ENCODE measurements at regions not wholly inside any gene's neighbourhood (a gene's known extent, or its start where the extent isn't known, plus 50 kb on each side); places are given as distances from the start of the nearest gene placed in this dataset.
A peak's percentile ranks its signal among the peaks of the same experiment; 100 is the strongest.

DNA sequence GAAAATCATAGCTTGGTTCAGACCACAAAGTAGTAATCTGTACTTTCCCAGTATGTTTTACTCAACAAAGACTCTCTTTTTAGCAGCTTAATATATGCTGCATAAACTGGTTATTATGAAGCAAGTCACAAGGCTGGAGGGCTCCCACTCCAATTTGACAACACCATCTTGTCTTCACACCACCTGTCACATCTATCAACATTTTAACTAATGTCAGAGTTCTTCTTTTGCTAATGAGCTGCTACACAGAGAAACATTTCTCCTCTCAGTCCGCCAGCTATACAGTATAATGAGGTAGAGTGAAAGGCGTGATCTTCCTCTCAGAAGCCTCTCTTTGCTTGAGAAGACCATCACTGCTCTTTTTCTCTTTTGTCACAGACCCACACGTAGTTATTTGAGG is 230.1 kb downstream of the BARHL2 start:
- no peak for DNase-seq

DNA sequence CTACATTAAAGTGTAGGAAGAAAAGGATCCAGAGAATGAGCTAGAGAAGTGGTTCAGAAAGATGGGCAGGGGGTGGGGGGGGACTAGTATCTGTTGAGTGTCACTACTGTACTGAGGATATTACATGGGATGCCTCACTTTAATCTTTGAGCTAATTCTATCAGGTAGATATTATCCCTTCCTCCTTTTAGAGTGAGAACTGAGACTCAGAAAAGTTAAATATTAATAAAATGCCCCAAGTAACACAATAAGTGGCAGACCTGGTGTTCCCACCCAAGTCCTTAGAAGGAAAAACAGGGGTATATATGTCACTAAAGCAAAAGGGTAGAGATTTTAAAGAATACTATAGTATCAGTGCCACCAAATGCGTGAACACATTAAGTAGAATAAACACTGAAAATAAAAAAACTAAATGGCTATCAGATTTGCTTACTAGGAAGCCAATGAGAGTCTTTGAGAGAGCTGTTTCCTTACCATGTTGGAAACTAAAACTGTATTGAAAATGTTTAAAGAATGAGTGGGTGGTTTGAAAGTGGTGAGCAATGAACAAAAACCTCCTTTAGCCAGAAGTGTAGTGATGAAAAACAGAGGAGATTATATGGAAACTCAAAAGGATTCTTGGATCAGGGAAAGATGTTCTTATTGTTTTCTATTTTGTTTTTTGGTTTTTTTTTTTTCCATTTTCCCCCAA is 230.8 kb downstream of the BARHL2 start:
- no peak for DNase-seq

DNA sequence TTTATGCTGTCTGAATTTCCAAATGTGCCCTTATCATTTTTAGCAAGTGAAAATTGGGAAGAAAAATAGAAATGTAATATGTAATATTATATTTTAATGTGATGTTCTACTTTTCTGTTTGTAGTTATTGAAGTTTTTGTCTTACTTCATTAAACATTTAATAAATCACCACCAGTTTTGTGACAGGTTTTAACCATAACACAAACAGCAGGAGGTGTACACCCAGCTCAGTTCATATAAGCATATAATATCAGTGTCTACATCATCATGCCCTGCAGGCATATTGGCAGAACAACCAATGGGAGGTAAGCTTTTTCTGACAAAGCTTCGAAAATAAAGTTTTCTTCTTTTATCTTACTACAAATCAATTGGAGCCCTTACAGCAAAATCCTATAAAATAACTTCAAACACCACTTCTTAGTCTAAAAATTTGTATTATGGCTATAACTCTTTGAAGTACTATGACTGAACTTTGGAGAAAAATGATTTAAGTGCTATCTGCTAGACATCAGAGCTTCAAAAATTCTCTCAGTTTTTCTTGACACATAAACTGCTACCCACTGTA is 236.7 kb downstream of the BARHL2 start:
- no peak for DNase-seq

DNA sequence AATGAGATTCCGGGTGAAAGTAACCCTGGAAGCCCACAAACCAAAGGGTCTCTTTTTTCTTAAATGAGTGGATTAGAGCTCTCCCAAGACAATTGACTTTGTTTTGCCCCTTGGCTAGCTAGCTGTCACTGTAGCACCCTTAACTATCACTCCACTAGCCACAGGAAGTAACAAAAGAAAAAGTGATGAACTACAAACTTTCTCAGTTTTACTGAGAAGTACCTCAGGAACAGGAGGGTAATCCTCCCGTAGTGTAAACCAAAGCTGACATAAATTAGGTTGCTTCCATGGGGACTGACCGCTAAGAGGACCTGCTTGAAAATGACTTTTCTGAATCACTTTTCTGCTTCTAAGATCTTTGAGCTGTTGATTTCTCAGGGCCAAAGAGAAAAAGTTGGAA is 240.1 kb downstream of the BARHL2 start:
- DNase-seq, result no peak

DNA sequence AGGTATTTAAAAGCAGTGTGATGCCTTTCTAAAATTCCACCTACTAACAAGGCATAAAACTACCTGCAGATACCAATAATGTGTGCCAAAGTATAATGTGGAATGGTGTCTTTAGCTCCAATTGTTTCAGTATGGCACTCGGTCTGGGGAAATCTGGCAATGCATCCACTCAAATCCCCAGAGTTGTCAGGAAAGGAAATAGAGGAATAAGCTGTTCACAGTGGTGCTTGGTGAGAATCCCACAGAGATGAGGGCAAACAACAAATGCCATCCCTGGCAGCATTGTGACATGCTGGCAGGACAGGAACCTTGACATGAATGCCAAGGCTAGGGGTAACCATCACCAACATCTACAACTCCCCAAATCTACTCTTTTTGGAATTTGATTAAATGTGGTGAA is 240.7 kb downstream of the BARHL2 start:
- DNase-seq, result no peak

DNA sequence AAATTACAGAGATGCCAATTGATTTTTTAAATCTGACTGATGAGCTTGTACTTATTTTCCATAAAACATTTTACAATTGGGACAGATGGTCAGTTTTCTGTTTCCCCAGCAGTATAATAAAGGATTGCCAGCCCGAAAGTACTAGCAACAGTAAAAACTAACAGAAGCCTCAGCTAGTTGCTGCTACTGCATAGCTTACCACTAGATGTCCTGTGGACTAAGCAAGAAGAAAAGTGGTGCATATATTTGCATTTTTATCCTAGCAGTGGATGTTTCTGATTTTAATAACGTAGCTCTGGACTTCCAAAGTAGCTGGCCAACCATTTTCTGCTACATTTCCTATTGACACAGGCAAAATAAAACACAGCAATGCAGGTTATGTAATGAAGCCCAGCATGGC is 241.5 kb downstream of the BARHL2 start:
- DNase-seq, result no peak

DNA sequence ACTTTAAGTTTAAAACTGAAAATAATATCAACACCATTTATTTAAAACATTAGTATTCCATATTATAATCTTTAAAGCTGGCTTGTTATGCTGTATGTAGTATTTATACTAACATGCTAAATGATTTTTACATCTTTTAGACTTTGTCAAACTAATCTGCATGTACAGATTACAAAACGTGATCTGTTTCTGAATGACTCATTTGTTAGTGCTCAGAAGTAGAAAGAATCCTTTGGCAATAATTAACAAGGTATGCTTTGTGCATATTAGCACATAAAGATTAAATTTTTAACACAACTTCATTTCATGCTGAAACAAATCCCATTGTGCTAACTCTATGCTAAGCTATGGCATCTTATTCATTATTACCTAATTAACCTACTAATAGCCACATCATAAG is 242.4 kb downstream of the BARHL2 start:
- no peak for DNase-seq

DNA sequence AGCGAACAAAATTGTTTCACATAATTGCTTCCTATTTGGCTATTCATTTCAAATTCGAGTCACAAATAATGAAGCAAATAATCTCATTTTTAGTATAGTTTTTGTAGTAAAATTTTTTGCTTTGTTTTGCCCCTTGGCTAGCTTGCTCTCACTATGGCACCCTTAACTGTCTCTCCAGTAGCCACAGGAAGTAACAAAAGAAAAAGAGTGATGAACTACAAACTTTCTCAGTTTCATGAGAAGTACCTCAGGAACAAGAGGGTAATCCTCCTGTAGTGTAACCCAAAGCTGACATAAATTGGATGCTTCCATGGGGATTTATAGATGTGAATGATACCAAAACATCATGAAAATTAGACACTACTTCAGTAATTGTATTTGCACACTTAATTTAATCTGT is 242.9 kb downstream of the BARHL2 start:
- DNase-seq, result no peak

DNA sequence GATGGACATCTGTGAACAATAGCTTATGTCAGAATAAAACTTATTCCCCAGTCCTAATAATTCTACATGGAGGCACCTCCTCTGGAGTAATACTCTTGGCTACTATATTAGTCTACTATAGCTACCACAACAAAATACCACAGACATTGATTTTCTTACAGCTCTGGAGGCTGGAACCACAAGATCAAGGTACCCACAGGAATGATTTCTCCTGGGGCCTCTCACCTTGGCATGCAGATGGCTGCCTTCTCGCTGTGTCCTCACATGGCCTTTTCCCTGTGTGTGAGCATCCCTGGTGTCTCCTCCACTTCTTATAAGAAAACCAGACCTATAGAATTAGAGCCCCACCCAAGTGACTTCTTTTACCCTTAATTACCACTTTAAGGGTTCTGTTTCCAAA is 244.3 kb downstream of the BARHL2 start:
- DNase-seq, result no peak

DNA sequence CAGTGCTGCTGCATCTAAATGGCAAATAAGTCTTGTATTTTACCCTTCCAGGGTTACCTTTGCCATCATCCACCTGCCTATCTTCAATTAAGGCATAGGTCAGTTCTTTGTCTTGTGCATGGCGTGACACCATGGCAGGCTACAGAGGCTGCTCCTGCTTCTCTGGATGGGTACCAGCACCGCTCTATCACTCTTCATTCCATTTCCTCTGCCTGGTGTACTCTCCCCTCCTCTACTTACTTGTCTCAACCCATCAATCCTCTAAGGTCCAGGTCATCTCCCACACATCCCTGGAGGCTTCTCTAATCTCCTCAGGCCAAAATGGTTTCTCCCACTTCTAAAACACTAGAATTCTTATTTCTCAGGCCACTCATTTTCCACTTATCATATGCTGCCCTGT is 257.5 kb downstream of the BARHL2 start:
- no peak for DNase-seq

DNA sequence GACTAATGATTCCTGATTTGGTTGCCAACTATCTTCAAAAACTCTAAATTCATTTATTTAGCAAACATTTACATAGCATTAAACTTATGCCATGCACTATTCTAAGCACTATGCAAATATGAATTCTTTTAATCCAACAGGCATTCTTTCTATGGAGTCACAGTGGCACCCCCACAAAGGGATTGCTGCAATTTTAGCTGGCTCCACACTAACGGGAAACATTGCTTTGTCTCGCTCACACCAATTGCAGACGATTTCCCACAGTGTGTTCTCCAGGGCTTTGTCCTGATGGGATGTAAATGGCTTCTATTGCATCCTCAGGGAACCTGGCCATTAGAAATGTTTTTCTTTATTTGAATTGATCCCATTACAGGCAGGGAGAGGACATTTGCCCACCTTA is 259.1 kb downstream of the BARHL2 start:
- DNase-seq, result no peak

DNA sequence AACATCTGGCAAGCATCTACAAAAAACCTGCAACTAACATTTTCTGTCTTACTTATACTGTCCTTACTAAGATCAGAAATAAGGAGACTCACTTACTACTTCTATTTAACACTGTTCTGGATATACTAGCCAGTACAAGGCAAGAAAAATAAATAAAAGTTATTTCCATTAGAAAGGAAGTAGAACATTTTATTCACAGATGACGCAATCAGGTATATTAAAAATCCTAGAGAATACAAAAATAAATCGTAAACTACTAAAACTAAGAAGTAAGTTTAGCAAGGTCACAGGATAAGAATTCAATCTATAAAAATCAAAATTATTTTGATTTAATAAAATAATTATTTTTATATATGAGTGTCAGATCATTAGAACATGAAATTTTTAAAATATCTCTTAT is 264.6 kb downstream of the BARHL2 start:
- no peak for DNase-seq

DNA sequence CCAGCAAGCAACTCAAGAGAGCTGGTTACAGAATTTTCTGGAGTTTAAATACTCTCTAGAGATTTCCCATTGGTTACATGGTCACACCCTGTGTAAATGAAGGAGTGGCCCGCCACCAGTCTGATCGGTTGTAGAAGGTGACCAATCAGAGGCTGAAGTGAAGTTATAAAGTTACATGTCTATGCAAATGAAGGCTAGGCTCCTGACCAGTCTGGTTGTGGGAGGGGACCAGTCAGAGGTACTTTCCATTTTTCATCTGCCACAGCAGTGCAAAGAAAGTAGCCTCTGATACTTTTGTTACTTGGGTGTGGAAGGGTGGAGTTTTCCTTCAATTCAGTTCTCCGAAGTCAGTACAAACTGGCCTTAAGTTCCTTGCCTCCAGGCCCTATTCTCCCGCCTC is 273.7 kb downstream of the BARHL2 start:
- DNase-seq, result no peak

DNA sequence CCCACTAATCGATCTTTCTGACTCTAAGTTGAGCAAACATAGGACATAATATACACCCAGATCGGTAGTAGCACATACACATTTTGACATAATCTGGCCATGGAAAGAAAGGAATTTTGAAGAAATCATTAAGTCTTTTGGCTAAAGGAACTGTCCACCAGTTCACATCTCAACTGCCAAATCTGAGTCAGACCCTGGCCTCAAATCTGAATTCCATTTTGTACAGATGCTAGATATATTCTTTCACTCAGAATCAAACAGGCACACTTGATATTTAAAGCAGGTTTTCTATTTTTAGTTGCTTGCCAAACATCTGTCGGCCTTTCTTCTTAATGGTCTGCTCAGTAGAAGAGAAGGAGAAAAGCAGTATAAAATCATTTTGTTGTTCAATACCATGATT is 281.8 kb downstream of the BARHL2 start:
- peak; percentile 47 for DNase-seq

DNA sequence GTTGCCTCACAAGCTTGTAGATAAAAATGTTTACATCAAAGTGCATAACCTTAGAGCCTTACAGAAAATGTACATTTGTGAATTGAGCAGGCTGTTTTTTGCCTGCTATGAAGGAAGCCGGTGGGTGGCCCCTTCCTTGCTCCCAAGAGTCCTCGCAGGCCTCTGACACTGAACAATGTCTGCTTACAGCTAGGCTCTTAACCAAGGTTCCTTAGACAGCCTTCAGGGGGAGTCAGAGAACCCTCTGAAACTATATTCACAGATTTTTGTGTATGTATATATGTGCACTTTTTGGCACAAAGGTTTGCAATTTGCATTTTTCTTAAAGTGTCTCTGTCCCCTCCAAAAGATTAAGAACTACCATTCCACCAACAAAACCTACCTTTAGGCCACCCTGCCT is 282.6 kb downstream of the BARHL2 start:
- DNase-seq, result no peak

DNA sequence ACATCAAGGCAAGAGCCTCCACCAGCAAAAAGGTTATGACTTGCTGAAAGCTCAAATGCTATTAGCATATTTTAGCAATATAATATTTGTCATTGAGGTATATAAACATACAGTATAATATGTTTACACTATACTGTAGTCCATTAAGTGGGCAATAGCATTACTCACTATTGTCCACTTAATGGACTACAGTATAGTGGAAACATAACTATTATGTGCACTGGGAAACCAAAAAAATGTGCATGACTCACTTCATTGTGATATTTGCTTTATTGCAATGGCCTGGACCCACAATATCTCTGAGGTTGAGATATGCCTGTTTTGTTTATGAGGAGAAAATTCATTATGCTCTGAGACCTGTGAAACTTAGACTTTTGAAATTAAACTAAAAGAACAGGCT is 300.0 kb downstream of the BARHL2 start:
- DNase-seq, result no peak

DNA sequence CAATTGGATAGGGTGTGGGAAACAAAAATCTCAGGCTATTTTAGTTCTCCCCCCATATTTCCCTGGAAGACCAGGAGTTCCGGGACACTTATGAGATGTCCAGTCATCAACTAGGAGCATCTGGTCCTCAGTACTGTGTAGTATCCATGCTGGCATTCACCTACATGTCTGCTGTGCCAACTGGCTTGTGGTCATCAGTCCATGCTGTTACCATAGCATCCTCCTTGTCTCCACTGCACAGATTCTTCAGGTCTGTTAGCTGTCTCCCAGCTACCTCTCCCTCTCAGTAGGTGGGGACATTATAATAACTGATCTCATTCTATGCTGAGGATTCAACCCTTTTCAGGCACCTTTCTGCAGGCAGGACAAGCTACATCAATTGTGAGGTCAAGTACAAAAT is 302.9 kb downstream of the BARHL2 start:
- no peak for DNase-seq

DNA sequence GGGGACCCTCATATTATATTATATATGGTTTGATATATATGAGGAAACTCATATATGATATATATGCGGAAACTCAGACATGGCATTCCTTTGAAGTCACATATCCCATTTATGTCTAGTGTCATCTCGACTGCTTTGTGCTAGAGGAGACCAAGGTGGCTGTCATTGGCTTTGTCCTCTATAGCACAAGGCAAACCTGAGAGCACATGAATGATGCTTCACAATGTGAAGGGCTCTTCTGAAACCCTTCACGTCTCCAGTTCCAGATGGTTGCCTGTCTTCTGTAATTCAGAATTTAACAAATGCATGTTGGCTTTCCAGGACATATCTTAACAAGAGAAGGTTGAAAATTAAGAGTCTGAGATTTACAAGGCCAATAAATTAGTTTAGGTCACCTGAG is 303.6 kb downstream of the BARHL2 start:
- DNase-seq, result no peak

DNA sequence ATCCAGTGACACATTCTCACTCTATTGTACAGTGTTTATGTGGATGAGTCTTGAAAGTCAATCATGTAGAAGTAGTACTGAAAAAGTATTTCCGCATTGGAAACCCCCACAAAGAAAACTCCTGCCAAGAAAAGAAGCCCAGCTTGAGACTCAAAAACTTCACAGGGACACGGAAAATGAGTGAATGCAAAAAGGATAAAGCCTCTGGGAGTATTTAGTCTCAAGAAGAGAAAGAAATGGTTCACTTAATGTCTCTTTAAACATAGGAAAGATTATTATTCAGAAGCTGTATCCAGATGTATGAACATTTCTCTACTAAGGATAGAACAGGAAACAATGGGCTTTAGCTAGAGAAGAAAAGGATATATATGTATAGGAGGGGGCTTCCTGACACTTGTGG is 304.5 kb downstream of the BARHL2 start:
- DNase-seq, result no peak

DNA sequence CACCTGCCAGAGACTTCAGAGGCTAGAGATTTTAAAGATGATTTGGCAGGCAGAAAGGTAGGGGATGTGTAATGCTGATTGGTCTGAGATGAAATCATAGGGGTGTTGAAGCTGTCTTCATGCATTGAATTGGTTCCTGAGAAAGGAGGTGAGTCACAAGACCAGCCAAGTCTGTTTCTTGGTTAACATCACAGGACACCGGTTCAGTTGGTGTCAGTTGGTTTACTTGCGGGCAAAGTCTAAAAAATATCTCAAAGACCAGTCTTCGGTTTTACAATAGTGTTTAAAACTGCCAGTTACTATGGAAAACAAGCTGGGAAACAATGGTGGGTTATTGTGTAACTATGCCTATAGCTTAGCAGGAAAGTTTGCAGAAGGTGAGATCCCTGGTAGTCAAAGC is 305.9 kb downstream of the BARHL2 start:
- no peak for DNase-seq

DNA sequence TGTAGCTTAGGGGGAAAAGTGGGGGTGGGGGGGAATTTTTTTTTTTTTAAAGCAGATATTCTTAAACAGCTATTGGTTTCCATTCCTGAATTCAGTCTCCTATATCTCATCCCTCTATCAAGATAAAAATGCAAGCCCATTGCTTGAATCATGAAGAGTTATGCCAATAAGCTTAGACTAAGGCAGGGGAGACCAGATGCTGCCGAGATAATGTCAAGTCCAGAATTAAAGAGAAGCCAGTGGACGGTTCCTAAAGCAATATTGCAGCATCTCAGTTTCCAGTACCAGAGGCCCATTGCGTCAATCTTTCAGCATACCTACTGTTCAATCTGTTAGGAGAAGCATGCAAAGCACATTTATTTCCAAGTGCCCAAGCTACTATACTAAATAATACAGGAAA is 309.4 kb downstream of the BARHL2 start:
- DNase-seq, result no peak

DNA sequence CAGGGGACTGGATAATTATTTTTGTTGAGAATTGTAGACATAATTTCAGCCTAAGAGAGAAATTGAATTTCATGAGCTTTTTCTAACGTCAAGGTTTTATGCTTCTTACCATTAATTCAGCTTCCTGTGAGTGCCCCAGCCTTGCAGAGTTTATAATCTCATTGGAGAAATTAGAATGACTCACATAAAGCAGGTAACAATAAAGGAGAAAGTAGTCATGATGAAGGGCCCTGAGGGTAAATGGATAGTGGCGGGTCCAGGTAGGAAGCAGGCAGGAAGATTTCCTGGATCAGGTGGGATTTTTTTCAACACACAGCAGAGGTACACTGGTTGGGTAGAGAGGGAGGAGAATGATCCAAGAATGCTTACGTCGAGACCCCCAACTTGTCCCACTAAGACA is 311.4 kb downstream of the BARHL2 start:
- no peak for DNase-seq

DNA sequence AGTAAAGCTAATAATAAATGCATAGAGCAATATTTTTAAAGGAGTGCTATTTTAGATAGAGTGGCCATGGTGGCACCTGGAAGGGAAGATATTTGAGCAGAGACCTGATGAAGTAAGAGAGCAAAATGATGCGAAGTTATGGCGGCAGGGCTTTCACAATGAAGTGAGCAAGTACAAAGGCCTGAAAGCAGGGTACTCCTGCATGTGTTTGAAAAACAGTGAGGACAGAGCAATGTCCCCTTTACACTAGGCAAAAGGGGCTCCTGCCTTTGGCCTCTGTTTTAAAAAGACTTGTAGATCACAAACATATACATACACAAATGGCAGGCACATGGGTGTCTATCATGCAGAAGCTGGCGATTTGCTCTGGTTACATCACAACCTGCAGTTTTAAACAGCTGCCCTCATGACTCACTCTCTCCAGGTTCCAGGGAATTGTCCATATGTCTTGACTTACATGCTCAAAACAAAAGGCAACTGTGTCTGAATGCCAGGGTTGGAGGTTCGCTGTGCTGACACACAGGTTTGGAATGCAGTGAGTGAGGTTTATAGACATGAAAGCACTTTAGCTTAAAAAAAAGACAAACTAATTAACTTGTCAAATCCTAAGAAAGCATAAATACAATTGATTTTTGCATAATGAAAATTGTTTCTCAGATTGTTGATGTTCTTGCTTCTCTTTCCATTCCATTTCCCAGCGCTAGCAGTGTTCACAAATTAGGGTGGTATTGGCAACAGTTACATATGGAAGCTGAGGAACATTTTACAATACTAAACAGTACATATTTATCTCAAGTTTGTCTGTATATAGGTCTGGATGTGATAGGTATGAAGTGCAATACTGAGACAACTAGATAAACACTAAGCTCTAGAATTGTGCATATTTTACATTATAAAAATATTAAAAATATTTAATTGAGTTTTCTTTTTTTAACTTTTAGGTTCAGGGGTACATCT is 313.9 kb downstream of the BARHL2 start:
- peak; percentile 50 for DNase-seq

DNA sequence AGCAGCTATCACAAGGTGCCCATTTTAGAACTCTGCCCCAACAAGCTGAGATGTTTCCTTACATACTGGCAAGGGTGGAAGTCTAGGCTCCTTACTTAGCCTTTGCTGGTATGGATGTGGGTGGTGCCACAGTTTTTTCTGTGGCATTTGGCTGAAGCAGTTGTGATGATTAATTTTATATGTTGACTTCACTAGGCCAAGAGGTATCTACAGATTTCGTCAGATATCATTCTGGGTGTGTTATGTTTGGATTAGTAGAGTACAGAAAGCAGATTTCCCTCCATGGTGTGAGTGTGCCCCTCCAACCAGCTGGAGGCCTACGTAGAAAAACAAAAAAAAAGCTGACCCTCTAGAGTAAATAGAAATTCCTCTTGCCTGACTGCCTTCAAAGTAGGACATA is 317.0 kb downstream of the BARHL2 start:
- DNase-seq, result no peak

Data from hindlimb muscle (tissue), 1 donor.